ENCODE measurements at regions not wholly inside any gene's neighbourhood (a gene's known extent, or its start where the extent isn't known, plus 50 kb on each side); places are given as distances from the start of the nearest gene placed in this dataset.

DNA sequence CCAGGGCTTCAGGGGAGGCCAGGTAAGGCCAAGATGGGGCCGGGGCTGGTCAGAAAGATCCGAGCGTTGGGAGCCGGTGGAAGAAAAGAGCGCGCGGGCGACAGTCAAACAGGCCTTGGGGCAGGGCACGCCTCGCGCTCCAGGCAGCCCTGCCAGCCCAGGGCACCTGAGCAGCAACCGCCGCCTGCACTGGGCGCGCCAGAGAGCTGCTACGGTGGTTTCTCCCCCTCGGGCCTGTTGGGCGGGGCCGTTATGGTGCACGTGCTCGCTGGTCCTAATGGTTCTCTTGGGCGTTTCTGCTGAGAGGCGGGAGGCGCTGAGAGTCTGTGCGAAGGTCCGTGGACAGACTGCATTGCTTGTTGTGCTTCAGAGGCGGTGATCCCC, 787.4 kb downstream of the CDY1 start:
- no peak for FAIRE-seq
- no TSS peak for BruUV-seq (replicated peaks)
- no peak overlapping the region for H3K4me2 ChIP-seq (ENCODE audit: insufficient read depth, low read length)
- in situ Hi-C loops (cut with MboI), result no loop called here
- H2AFZ ChIP-seq (ENCODE audit: low read depth, low read length), result no peak overlapping the region
- ChIA-PET POLR2A (no interaction called here), CTCF (ENCODE audit: low intra/inter-chr PET ratio) (no interaction called here)
- no peaks in the 10 kb centered on the region for H3K9me3 ChIP-seq (replicated peaks; ENCODE audit: control insufficient read depth, insufficient read depth, low read depth, low read length)
- no peaks in the 10 kb centered on the region for H4K20me1 ChIP-seq (replicated peaks; ENCODE audit: control insufficient read depth, insufficient read depth, low read length)
- no peak for DNase-seq (ENCODE audit: extremely low read depth in 1 of 4, low spot score in 3 of 4)
- H3K36me3 ChIP-seq (ENCODE audit: control insufficient read depth, insufficient read depth, low read length), result no peaks in the 10 kb centered on the region
- no peaks in the 10 kb centered on the region for H3K9me1 ChIP-seq (ENCODE audit: control insufficient read depth, insufficient read depth, low read length)
- no peak for TF ChIP-seq SREBF2 (CRISPR knock-in tag; IDR thresholded peaks at IDR 0.05)
- TF ChIP-seq ELF2 (CRISPR knock-in tag; IDR thresholded peaks at IDR 0.05), result no peak
- TF ChIP-seq, protein P1, sequence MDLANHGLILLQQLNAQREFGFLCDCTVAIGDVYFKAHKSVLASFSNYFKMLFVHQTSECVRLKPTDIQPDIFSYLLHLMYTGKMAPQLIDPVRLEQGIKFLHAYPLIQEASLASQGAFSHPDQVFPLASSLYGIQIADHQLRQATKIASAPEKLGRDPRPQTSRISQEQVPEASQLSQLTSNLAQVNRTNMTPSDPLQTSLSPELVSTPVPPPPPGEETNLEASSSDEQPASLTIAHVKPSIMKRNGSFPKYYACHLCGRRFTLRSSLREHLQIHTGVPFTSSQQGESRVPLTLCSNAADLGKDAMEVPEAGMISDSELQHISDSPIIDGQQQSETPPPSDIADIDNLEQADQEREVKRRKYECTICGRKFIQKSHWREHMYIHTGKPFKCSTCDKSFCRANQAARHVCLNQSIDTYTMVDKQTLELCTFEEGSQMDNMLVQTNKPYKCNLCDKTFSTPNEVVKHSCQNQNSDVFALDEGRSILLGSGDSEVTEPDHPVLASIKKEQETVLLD (IDR thresholded peaks at IDR 0.05), result no peak
- no peak for TF ChIP-seq BRCA1 (IDR thresholded peaks at IDR 0.05)
- TF ChIP-seq BRCA1 (CRISPR knock-in tag; IDR thresholded peaks at IDR 0.05), result no peak
- TF ChIP-seq NRF1 (conservative IDR thresholded peaks at IDR 0.05 in 1 of 2, IDR thresholded peaks at IDR 0.05 in 1 of 2), result no peak
- TF ChIP-seq HNRNPH1 (optimal IDR thresholded peaks at IDR 0.05; ENCODE audit: low read depth, low read length), result no peak
- TF ChIP-seq, protein P2, sequence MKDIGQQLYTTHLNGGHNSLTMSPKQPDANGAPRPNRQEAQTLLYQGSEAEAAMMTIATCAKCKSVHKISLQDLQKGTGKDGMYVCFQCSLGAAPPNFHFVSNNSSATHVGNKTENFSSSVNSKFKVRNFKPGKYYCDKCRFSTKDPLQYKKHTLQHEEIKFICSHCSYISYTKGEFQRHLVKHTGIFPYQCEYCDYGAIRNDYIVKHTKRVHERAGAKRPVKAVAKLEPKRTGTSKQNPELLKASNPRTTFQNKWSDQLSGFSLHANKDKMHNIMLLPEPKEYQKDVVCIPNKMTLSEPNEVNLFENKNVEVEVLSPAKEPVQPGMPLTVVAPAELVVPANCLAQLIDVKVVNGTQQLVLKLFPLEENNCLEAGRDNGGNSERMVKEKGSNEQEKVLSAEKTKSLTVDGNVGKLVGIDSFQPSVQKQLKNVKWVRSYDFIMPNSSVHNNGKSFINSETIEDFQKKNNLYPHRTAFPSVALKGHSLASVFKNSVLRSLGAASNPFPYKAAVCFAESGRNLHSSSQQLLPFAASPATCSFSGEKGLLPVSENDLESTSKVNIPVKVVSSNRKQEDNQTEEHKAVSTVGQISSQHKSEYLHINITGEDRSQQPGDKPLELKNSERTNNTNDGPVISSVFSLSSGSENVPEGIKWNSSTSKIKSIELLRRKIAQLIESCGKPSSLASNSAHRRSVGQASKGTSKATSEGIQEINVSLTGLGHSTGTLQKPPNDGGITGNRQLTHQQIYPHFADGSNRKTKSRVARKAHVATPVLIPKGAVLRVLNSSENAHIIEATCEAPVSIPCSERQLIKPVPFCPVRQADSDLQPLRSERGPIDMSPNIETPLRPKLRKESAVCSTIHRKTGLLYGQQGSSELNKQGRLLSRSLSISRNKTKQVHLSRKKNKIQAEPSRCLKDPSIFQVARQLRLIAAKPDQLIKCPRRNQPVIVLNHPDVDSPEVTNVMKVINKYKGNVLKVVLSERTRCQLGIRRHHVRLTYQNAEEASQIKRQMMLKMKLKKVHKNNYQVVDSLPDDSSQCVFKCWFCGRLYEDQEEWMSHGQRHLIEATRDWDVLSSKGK (CRISPR knock-in tag; IDR thresholded peaks at IDR 0.05), result no peak
- no peak for TF ChIP-seq SMAD3 (CRISPR knock-in tag; conservative IDR thresholded peaks at IDR 0.05)
- TF ChIP-seq ZNF133 (CRISPR knock-in tag; IDR thresholded peaks at IDR 0.05), result no peak
- TF ChIP-seq ZNF263 (CRISPR knock-in tag; IDR thresholded peaks at IDR 0.05; ENCODE audit: borderline replicate concordance), result no peak
- TF ChIP-seq GABPB2 (CRISPR knock-in tag; conservative IDR thresholded peaks at IDR 0.05), result no peak
- TF ChIP-seq ZNF76 (CRISPR knock-in tag; IDR thresholded peaks at IDR 0.05; ENCODE audit: borderline replicate concordance), result no peak
- TF ChIP-seq FOXM1 (IDR thresholded peaks at IDR 0.05; ENCODE audit: low read depth), result no peak
- TF ChIP-seq FOXM1 (CRISPR knock-in tag; IDR thresholded peaks at IDR 0.05; ENCODE audit: low read depth), result no peak
- TF ChIP-seq MBD2 (IDR thresholded peaks at IDR 0.05; ENCODE audit: borderline replicate concordance, low read depth), result no peak
- no peak for TF ChIP-seq NCOA2 (IDR thresholded peaks at IDR 0.05; ENCODE audit: partially characterized antibody in 2 of 2)
- H3K27me3 ChIP-seq (ENCODE audit: control insufficient read depth in 2 of 2, insufficient read depth in 2 of 2, low read length in 2 of 2), result no peaks in the 10 kb centered on the region
- H3K4me3 ChIP-seq, result no peak overlapping the region
- ATAC-seq, result no peak
- no peak overlapping the region for H3K9ac ChIP-seq (ENCODE audit: insufficient read depth in 1 of 2, low read depth in 2 of 2, low read length in 2 of 2)
- intact Hi-C loops (cut with micrococcal nuclease), result no loop called here
- no peaks in the 10 kb centered on the region for H3K4me1 ChIP-seq (replicated peaks in 1 of 2; ENCODE audit: control insufficient read depth in 2 of 2, insufficient read depth in 2 of 2, low read length in 2 of 2)
- no peak overlapping the region for H3K27ac ChIP-seq (ENCODE audit: extremely low read depth, low read depth, low read length)
- WGBS (ENCODE audit: insufficient coverage, low coverage, missing lambda C conversion rate), result no CpG with 5 or more reads among the region's 27 CpGs
- no peaks in the 10 kb centered on the region for H3K79me2 ChIP-seq (ENCODE audit: control insufficient read depth, insufficient read depth, low read length)

Measured in K562 (cell line).